K562 (cell line): ENCODE measurements at regions not wholly inside any gene's neighbourhood (a gene's known extent, or its start where the extent isn't known, plus 50 kb on each side); places are given as distances from the start of the nearest gene placed in this dataset.

Experiments
- ATAC-seq: fragments of 200-7000 bp; cut with Tn5 transposase; 3 replicates; pipeline ENCODE4 v1.9.1; 2020; ENCODE audit warnings: moderate library complexity
- BruUV-seq: library from RNA; stranded (reverse); fragments of 400-500 nt; replicated peaks from 2 replicates; lab custom pipeline; 2021; lab: Mats Ljungman, UMichigan
- CTCF ChIA-PET: fragments of 300-600 bp; formaldehyde crosslinking; extraction: SDS; loops from one replicate; lab custom pipeline; 2021; ENCODE audit warnings: low intra/inter-chr PET ratio; lab: Yijun Ruan, JAX
- POLR2A ChIA-PET: fragments of 300-600, 350-650 bp; sonication (Branson Sonifier 250); formaldehyde crosslinking; extraction: SDS; loops from one replicate; lab custom pipeline; 2021; ENCODE audit warnings: antibody characterized with exemption, inconsistent platforms; lab: Yijun Ruan, JAX
- DNase-seq, 4 experiments: peaks; one replicate each; pipeline versions ENCODE4 v3.0.0 to v3.0.0-alpha.2; 2011 to 2018; ENCODE audit warnings: low spot score in 3 of 4, mixed read lengths in 3 of 4; ENCODE audit errors: extremely low read depth in 1 of 4
- FAIRE-seq: peaks from 2 replicates; lab custom pipeline; 2011; peaks lifted over from hg19 to GRCh38; lab: Jason Lieb, UNC
- H2AFZ ChIP-seq: 2 replicates; pipeline ENCODE4 v1.6.0; 2011; ENCODE audit warnings: low read depth, low read length, control low read depth, inconsistent platforms
- H3K27ac ChIP-seq: fragments of 200-600 bp; 3 replicates; pipeline ENCODE4 v1.8.0; 2011; ENCODE audit warnings: low read depth, mild to moderate bottlenecking, control low read depth, inconsistent platforms, low read length, moderate library complexity, mixed read lengths; ENCODE audit errors: extremely low read depth
- H3K27me3 ChIP-seq, 2 experiments: fragments of 300-600 bp in 1 of 2; 2 replicates in 1 of 2; 3 replicates in 1 of 2; pipeline versions ENCODE4 v1.6.0 to v1.8.0; 2011; ENCODE audit warnings: inconsistent platforms in 2 of 2, low read length in 2 of 2, mild to moderate bottlenecking in 1 of 2, mixed read lengths in 1 of 2, moderate library complexity in 1 of 2; ENCODE audit not compliant: control insufficient read depth in 2 of 2, insufficient read depth in 2 of 2
- H3K36me3 ChIP-seq: fragments of 300-600 bp; 3 replicates; pipeline ENCODE4 v1.8.0; 2011; ENCODE audit warnings: mild to moderate bottlenecking, low read length, inconsistent platforms; ENCODE audit not compliant: control insufficient read depth, insufficient read depth
- H3K4me1 ChIP-seq, 2 experiments: fragments of 200-600 bp in 1 of 2; replicated peaks in 1 of 2; 2 replicates in 1 of 2; 3 replicates in 1 of 2; pipeline versions ENCODE4 v1.5.1 to v1.8.0; 2011; ENCODE audit warnings: inconsistent platforms in 2 of 2, low read length in 2 of 2, mild to moderate bottlenecking in 1 of 2, mixed read lengths in 1 of 2, moderate library complexity in 1 of 2; ENCODE audit not compliant: control insufficient read depth in 2 of 2, insufficient read depth in 2 of 2
- H3K4me2 ChIP-seq: 2 replicates; pipeline ENCODE4 v1.6.1; 2011; ENCODE audit warnings: low read length, control low read depth, inconsistent platforms, mixed read lengths; ENCODE audit not compliant: insufficient read depth
- H3K4me3 ChIP-seq: fragments of 200-600 bp; sonication (generic), shearing (Covaris generic); 2 replicates; pipeline ENCODE4 v1.5.1; 2016; ENCODE audit warnings: control low read depth, inconsistent platforms
- H3K79me2 ChIP-seq: fragments of 200-600 bp; 3 replicates; pipeline ENCODE4 v1.8.0; 2011; ENCODE audit warnings: low read length, inconsistent platforms; ENCODE audit not compliant: control insufficient read depth, insufficient read depth
- H3K9ac ChIP-seq, 2 experiments: 2 replicates each; pipeline versions ENCODE4 v1.6.0 to v1.6.1; 2011; ENCODE audit warnings: low read depth in 2 of 2, low read length in 2 of 2, control low read depth in 1 of 2, inconsistent platforms in 1 of 2, mild to moderate bottlenecking in 1 of 2, mixed read lengths in 1 of 2; ENCODE audit not compliant: insufficient read depth in 1 of 2
- H3K9me1 ChIP-seq: one replicate; pipeline ENCODE4 v1.6.0; 2011; ENCODE audit warnings: inconsistent platforms, mild to moderate bottlenecking, low read length, moderate library complexity; ENCODE audit not compliant: control insufficient read depth, insufficient read depth
- H3K9me3 ChIP-seq: replicated peaks from 2 replicates; pipeline ENCODE4 v1.5.1; 2011; ENCODE audit warnings: low read depth, low read length, inconsistent platforms; ENCODE audit not compliant: control insufficient read depth, insufficient read depth
- H4K20me1 ChIP-seq: replicated peaks from 2 replicates; pipeline ENCODE4 v1.6.1; 2011; ENCODE audit warnings: low read length, inconsistent platforms, mixed read lengths; ENCODE audit not compliant: control insufficient read depth, insufficient read depth
- CGGBP1 ChIP-seq: fragments of 250-450 bp; sonication (Bioruptor Pico); IDR thresholded peaks from 2 replicates; pipeline ENCODE4 v1.9.0; 2021; ENCODE audit warnings: mild to moderate bottlenecking
- CXXC5 ChIP-seq: fragments of 250-450 bp; sonication (Bioruptor Pico); IDR thresholded peaks from 2 replicates; pipeline ENCODE4 v1.8.0; 2022; ENCODE audit warnings: inconsistent platforms, mild to moderate bottlenecking, moderate library complexity
- GATA2 ChIP-seq: sonication (generic); formaldehyde crosslinking; IDR thresholded peaks from 2 replicates; pipeline ENCODE4 v1.4.0; 2020; ENCODE audit warnings: mild to moderate bottlenecking, missing genetic modification reagents
- GTF2B ChIP-seq: IDR thresholded peaks from 2 replicates; pipeline ENCODE4 v1.6.1; 2011; ENCODE audit not compliant: insufficient read length; ENCODE audit errors: extremely low read depth
- HDAC8 ChIP-seq: fragments of 450-650 bp; IDR thresholded peaks from 2 replicates; pipeline ENCODE4 v1.6.1; 2016; ENCODE audit warnings: mild to moderate bottlenecking, missing genetic modification characterization, moderate library complexity, missing compliant biosample characterization
- HES1 ChIP-seq: fragments of 450-650 bp; IDR thresholded peaks from 2 replicates; pipeline ENCODE4 v1.6.1; 2016; ENCODE audit warnings: low read depth, mild to moderate bottlenecking, moderate library complexity
- KLF16 ChIP-seq: IDR thresholded peaks from 2 replicates; pipeline ENCODE4 v1.6.1; 2016; ENCODE audit warnings: antibody characterized with exemption
- MED1 ChIP-seq: sonication (generic); formaldehyde crosslinking; IDR thresholded peaks from 2 replicates; pipeline ENCODE4 v1.8.1; 2023; ENCODE audit warnings: missing genetic modification reagents, borderline replicate concordance
- NCOR1 ChIP-seq: fragments of 450-650 bp; IDR thresholded peaks from 2 replicates; pipeline ENCODE4 v1.6.1; 2016; ENCODE audit warnings: mild to moderate bottlenecking, moderate library complexity
- TBL1XR1 ChIP-seq, 2 experiments: IDR thresholded peaks; 2 replicates each; pipeline ENCODE4 v1.6.1; 2012; ENCODE audit warnings: improper control_type of control experiment in 2 of 2, low read length in 2 of 2, mild to moderate bottlenecking in 1 of 2
- TCF7L2 ChIP-seq: fragments of 150-350 bp; IDR thresholded peaks from 2 replicates; pipeline ENCODE4 v1.6.1; 2016; ENCODE audit warnings: low read depth, mild to moderate bottlenecking, low read length, moderate library complexity
- ZKSCAN3 ChIP-seq: fragments of 250-450 bp; sonication (Bioruptor Pico); IDR thresholded peaks from 2 replicates; pipeline ENCODE4 v1.4.0; 2020
- ZNF253 ChIP-seq: fragments of 250-450 bp; sonication (Bioruptor Pico); conservative IDR thresholded peaks from 2 replicates; pipeline ENCODE4 v1.6.1; 2021; ENCODE audit warnings: mild to moderate bottlenecking
- ZNF76 ChIP-seq: fragments of 250-450 bp; sonication (Bioruptor Pico); IDR thresholded peaks from 2 replicates; pipeline ENCODE4 v1.4.0; 2020; ENCODE audit warnings: mild to moderate bottlenecking, moderate library complexity, borderline replicate concordance
- WGBS: fragments of 100-300 bp; shearing (Covaris generic); methylation state at CpG from one replicate; pipeline ENCODE4 v1.1.6; 2016; ENCODE audit warnings: low coverage, mixed read lengths; ENCODE audit not compliant: insufficient coverage; ENCODE audit errors: missing lambda C conversion rate; 5-methylcytosine and 5-hydroxymethylcytosine counted together
- in situ Hi-C: fragments of 300-500 bp; cut with MboI; formaldehyde crosslinking; loops from 4 replicates; pipeline ENCODE4 v1.15.0; 2018; ENCODE audit warnings: inconsistent platforms, mixed read lengths
- intact Hi-C: fragments of 100-400 bp; cut with micrococcal nuclease; formaldehyde crosslinking; loops from 2 replicates; pipeline ENCODE4 v1.14.2; 2022

- ATAC-seq (no peak), FAIRE-seq (no peak)
- 4% methylated on average over 4 of the region's 4 CpGs for WGBS
Observed at GRCh38 chr7:17548014-17548653, 249.7 kb downstream of the AHR start.

More at GRCh38 chr7:17548014-17548653, 249.7 kb downstream of the AHR start:
- Histone ChIP-seq H3K4me2 (no peak overlapping the region), H3K9ac (no peak overlapping the region), H3K4me3 (no peak overlapping the region), H4K20me1 (no peaks in the 10 kb centered on the region), H3K9me1 (no peaks in the 10 kb centered on the region), H3K4me1 (no peaks in the 10 kb centered on the region), H3K27ac (no peak overlapping the region), H3K79me2 (no peaks in the 10 kb centered on the region), H2AFZ (no peak overlapping the region), H3K36me3 (no peaks in the 10 kb centered on the region), H3K9me3 (no peaks in the 10 kb centered on the region), H3K27me3 (no peaks in the 10 kb centered on the region)
- no peak for TF ChIP-seq GATA2 (CRISPR knock-in tag)
- TF ChIP-seq TBL1XR1 (IDR thresholded peaks at IDR 0.05; ENCODE audit: low read length in 2 of 2), result no peak
- TF ChIP-seq TCF7L2, result no peak
- TF ChIP-seq KLF16, result no peak
- no peak for TF ChIP-seq NCOR1
- TF ChIP-seq CXXC5 (CRISPR knock-in tag), result no peak
- TF ChIP-seq HDAC8, result no peak
- TF ChIP-seq GTF2B, result no peak
- TF ChIP-seq CGGBP1, result no peak
- TF ChIP-seq ZNF253 (CRISPR knock-in tag), result no peak
- no peak for TF ChIP-seq ZKSCAN3 (CRISPR knock-in tag)
- TF ChIP-seq HES1, result no peak
- no peak for TF ChIP-seq ZNF76
- TF ChIP-seq MED1, result no peak
- in situ Hi-C loops, result no loop called here
- intact Hi-C loops, result no loop called here
- POLR2A ChIA-PET, result no interaction called here
- no peak for DNase-seq
- no TSS peak for BruUV-seq
- CTCF ChIA-PET, result interaction anchor here (0.6 kb wide), 1 partner anchor 946 kb away, joined by 5 read pairs; no protein-coding TSS in a partner anchor
